ENCODE measurements at regions not wholly inside any gene's neighbourhood (a gene's known extent, or its start where the extent isn't known, plus 50 kb on each side); places are given as distances from the start of the nearest gene placed in this dataset.
"Not testable (repeated sequence)": the region's sequence is repeated elsewhere in the genome, so short reads cannot be mapped to it uniquely, and the experiment has no call there.

DNA sequence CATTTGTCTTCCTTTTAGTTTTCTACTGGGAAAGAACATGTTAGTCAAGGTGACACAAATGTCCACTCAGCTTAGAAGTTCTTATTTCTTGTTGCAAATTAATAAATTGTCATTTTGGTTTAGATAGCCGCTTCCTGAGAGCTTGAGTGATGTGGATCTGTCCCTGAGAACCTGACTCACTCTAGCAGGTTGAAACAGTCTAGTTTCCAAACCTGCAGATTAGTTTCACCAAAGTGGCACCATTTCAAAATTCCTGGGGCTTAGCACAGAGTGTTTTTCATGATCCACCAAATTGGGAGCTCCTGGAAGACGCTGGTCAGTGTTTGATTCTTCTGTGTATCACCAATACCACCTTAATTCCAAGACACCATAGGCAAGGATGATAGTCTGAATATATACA lies 119.4 kb upstream of the TSC22D1 start:
- H3K27me3 Mint-ChIP-seq: peaks cover 11% of the 10 kb centered on the region
- H3K36me3 Mint-ChIP-seq: no peaks in the 10 kb centered on the region
- DNase-seq: no peak
- H3K9me3 Mint-ChIP-seq: no peaks in the 10 kb centered on the region
- POLR2A ChIA-PET: no interaction called here
- CTCF ChIA-PET: interaction anchor here (0.6 kb wide), 1 partner anchor 1947 kb away, joined by 3 read pairs; no protein-coding TSS in a partner anchor
- intact Hi-C loops (cut with micrococcal nuclease): no loop called here
- no peak overlapping the region for H3K27ac Mint-ChIP-seq
- no peaks in the 10 kb centered on the region for H3K4me1 Mint-ChIP-seq (ENCODE audit: low read depth)
- no peak overlapping the region for H3K4me3 Mint-ChIP-seq

DNA sequence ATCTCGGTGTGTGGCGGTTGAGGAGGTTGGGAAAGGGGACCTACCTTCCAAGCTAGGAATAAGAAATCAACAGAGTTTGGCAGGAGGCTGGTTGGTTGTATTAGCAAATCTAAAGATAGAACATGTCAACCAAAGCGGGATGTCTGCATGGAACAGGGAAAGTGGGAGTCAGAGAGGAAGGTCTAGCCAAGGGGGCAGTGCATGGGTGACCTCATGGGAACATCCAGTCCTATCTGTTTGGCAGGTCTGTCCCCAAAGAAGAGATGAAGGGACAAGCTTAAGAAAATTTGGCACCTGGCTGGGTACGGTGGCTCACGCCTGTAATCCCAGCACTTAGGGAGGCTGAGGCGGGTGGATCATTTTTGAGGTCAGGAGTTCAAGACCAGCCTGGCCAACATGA lies 118.7 kb upstream of the TSC22D1 start:
- Mint-ChIP-seq H3K4me3 (no peak overlapping the region), H3K9me3 (no peaks in the 10 kb centered on the region), H3K27me3 (peaks cover 13% of the 10 kb centered on the region), H3K36me3 (no peaks in the 10 kb centered on the region), H3K4me1 (ENCODE audit: low read depth) (no peaks in the 10 kb centered on the region), H3K27ac (no peak overlapping the region)
- intact Hi-C loops (cut with micrococcal nuclease): no loop called here
- ChIA-PET CTCF (no interaction called here), POLR2A (no interaction called here)
- no peak for DNase-seq

GRCh38 chr13:44694291-44694690 lies 118.2 kb upstream of the TSC22D1 start:
- no peaks in the 10 kb centered on the region for H3K36me3 Mint-ChIP-seq
- no peaks in the 10 kb centered on the region for H3K4me1 Mint-ChIP-seq (ENCODE audit: low read depth)
- DNase-seq: no peak
- CTCF ChIA-PET: no interaction called here
- H3K27me3 Mint-ChIP-seq: peaks cover 15% of the 10 kb centered on the region
- no peaks in the 10 kb centered on the region for H3K9me3 Mint-ChIP-seq
- no peak overlapping the region for H3K27ac Mint-ChIP-seq
- H3K4me3 Mint-ChIP-seq: no peak overlapping the region
- POLR2A ChIA-PET: no interaction called here
- intact Hi-C loops (cut with micrococcal nuclease): no loop called here

- no peak overlapping the region for H3K4me3 Mint-ChIP-seq
- intact Hi-C loops (cut with micrococcal nuclease): no loop called here
- no peak overlapping the region for H3K27ac Mint-ChIP-seq
- no peaks in the 10 kb centered on the region for H3K36me3 Mint-ChIP-seq
- H3K4me1 Mint-ChIP-seq (ENCODE audit: low read depth): no peaks in the 10 kb centered on the region
- POLR2A ChIA-PET: no interaction called here
- no peak for DNase-seq
- H3K9me3 Mint-ChIP-seq: no peaks in the 10 kb centered on the region
- CTCF ChIA-PET: no interaction called here
- H3K27me3 Mint-ChIP-seq: peaks cover 18% of the 10 kb centered on the region
Observed at GRCh38 chr13:44693156-44693764, 117.1 kb upstream of the TSC22D1 start.

DNA sequence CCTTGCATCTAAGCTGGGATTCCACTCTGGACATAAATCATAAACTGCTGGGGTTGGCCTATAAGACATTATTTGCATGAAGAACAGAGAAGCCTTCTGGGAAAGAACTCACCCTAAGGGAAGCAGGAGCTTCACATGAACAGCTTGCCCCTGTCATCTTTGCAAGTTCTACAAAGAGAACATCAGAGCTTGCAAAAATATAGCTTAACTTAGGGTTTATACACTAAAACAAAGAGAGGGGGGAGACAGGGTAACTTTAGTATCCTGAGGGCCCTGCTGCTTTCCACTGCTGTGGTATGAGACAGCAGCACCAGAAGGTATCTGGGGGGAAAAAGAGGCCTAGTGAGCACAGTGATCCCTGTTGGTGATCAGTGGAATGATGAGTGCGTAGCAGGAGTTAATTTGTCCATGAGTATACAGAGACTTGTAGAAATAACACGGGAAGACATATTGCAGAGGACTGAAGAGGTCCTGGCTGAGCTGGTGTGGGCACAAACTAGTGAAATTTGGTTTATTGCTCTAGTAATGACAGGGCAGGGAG lies 116.1 kb upstream of the TSC22D1 start:
- CTCF ChIA-PET: interaction anchor here (0.9 kb wide), 1 partner anchor 209 kb away, joined by 3 read pairs; no protein-coding TSS in a partner anchor
- Mint-ChIP-seq H3K4me3 (no peak overlapping the region), H3K9me3 (no peaks in the 10 kb centered on the region), H3K4me1 (ENCODE audit: low read depth) (no peaks in the 10 kb centered on the region), H3K27ac (no peak overlapping the region), H3K36me3 (no peaks in the 10 kb centered on the region), H3K27me3 (peaks cover 18% of the 10 kb centered on the region)
- POLR2A ChIA-PET: no interaction called here
- no peak for DNase-seq
- intact Hi-C loops (cut with micrococcal nuclease): no loop called here

DNA sequence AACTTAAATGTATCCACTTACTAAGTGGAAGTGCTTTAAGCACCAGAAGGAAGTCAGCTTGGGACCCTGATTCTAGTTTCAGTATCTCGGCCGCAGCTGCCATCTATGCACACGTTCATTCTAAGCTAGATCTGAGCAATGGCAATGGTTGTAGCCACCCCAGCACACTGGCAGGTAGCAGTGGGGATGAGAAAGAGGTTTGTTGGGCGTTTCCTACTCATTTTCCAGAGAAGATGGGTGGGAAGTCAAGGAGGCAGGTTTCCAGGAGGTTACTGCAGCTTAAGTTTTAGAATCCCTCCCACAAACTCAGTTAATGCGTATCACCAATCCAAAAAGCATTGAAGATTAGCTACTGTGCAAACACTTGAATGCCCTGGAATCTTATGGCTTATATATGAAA lies 114.2 kb upstream of the TSC22D1 start:
- intact Hi-C loops (cut with micrococcal nuclease): no loop called here
- no peak overlapping the region for H3K27ac Mint-ChIP-seq
- DNase-seq: no peak
- H3K36me3 Mint-ChIP-seq: no peaks in the 10 kb centered on the region
- ChIA-PET CTCF (no interaction called here), POLR2A (no interaction called here)
- peaks cover 10% of the 10 kb centered on the region for H3K4me1 Mint-ChIP-seq (ENCODE audit: low read depth)
- H3K4me3 Mint-ChIP-seq: no peak overlapping the region
- peaks cover 13% of the 10 kb centered on the region for H3K27me3 Mint-ChIP-seq
- H3K9me3 Mint-ChIP-seq: peaks cover 2% of the 10 kb centered on the region

DNA sequence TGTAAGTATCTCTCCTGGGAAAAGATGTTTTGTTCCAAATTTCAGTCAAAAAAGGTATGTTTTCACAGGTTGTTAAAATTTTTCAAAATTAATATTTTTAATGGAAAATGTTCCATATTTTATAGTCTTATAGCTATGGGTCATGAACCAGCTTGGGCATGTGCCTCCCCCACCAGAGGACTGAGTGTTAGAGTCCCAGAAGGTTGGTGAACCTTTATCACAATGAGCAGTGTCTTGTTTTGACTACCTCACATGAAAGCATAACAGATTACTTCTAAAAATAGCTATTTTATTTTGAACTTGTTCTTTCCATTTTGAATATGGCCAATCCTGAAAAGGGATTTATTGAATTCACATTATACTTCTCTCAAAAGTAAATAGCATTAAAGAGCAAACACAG lies 112.5 kb upstream of the TSC22D1 start:
- intact Hi-C loops (cut with micrococcal nuclease): no loop called here
- ChIA-PET POLR2A (no interaction called here), CTCF (no interaction called here)
- Mint-ChIP-seq H3K4me3 (no peak overlapping the region), H3K36me3 (no peaks in the 10 kb centered on the region), H3K9me3 (peaks cover 2% of the 10 kb centered on the region), H3K27ac (no peak overlapping the region), H3K4me1 (ENCODE audit: low read depth) (peaks cover 10% of the 10 kb centered on the region), H3K27me3 (peaks cover 9% of the 10 kb centered on the region)
- DNase-seq: no peak

GRCh38 chr13:44686531-44686934 lies 110.4 kb upstream of the TSC22D1 start:
- no peak overlapping the region for H3K27ac Mint-ChIP-seq
- ChIA-PET CTCF (no interaction called here), POLR2A (no interaction called here)
- no peak for DNase-seq
- H3K9me3 Mint-ChIP-seq: peaks cover 2% of the 10 kb centered on the region
- peaks cover 10% of the 10 kb centered on the region for H3K4me1 Mint-ChIP-seq (ENCODE audit: low read depth)
- no peak overlapping the region for H3K4me3 Mint-ChIP-seq
- H3K36me3 Mint-ChIP-seq: no peaks in the 10 kb centered on the region
- intact Hi-C loops (cut with micrococcal nuclease): no loop called here
- peaks cover 7% of the 10 kb centered on the region for H3K27me3 Mint-ChIP-seq

DNA sequence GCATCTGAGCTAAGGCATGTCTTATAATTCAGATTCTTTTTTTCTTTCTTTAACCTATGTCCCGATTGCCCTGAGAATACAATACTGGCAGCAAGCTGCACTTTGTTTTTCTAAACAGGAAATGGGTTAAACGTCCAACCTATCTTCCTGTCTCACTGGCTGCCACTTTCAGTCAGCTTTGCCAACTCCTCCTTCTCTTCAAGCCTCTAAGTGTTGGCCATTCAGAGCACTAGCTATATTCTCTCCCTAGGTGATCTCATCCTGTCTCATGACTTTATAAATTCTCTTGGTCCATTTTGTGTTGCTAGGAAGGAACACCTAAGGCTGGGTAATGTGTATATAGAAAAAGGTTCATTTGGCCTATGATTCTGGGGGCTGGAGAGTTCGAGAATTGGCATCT lies 109.5 kb upstream of the TSC22D1 start:
- Mint-ChIP-seq H3K9me3 (peaks cover 2% of the 10 kb centered on the region), H3K4me3 (no peak overlapping the region), H3K36me3 (no peaks in the 10 kb centered on the region), H3K27ac (no peak overlapping the region), H3K4me1 (ENCODE audit: low read depth) (peaks cover 10% of the 10 kb centered on the region), H3K27me3 (peaks cover 7% of the 10 kb centered on the region)
- intact Hi-C loops (cut with micrococcal nuclease): no loop called here
- CTCF ChIA-PET: no interaction called here
- POLR2A ChIA-PET: no interaction called here
- DNase-seq: no peak

DNA sequence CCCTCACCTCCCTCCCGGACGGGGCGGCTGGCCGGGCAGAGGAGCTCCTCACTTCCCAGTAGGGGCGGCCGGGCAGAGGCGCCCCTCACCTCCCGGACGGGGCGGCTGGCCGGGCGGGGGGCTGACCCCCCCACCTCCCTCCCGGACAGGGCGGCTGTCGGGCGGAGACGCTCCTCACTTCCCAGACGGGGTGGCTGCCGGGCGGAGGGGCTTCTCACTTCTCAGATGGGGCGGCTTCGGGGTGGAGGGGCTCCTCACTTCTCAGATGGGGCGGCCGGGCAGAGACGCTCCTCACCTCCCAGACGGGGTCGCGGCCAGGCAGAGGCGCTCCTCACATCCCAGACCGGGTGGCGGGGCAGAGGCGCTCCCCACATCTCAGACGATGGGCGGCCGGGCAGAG lies 106.3 kb upstream of the TSC22D1 start:
- H3K36me3 Mint-ChIP-seq; H3K9me3 Mint-ChIP-seq; DNase-seq; CTCF ChIA-PET; POLR2A ChIA-PET; H3K4me3 Mint-ChIP-seq; H3K27me3 Mint-ChIP-seq; H3K27ac Mint-ChIP-seq; intact Hi-C loops (cut with micrococcal nuclease): not testable (repeated sequence)
- peaks cover 10% of the 10 kb centered on the region for H3K4me1 Mint-ChIP-seq (ENCODE audit: low read depth)

DNA sequence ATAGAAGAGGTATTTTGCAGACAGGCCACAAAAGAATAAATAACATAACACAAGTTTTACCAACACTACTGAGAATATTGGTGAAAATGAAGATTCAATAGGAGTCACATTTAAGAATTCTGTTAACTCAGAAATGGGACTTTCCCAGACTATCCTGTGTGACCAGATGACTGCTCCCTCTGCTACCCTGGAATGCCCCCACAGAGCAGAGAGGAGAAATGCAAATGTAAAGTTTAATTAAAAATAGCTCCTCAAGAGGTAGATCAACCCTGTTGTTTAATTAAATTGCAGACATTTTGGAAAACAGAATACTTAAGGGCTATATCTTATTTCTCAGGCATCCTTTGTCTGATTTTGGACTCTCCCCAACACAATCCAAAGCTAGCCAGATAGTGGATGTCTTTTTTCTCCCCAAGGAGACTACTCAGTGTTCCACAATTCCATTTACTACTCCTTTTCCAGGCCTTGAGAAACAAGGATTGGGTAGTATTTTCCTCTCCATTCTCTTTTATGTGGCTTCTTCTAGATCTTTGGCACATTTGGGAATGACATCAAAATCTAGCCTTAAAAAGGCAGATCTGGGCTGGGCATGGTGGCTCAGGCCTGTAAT lies 104.7 kb upstream of the TSC22D1 start:
- no peak overlapping the region for H3K27ac Mint-ChIP-seq
- intact Hi-C loops (cut with micrococcal nuclease): no loop called here
- H3K27me3 Mint-ChIP-seq: no peaks in the 10 kb centered on the region
- peaks cover 1% of the 10 kb centered on the region for H3K9me3 Mint-ChIP-seq
- H3K4me3 Mint-ChIP-seq: no peak overlapping the region
- DNase-seq: no peak
- ChIA-PET CTCF (no interaction called here), POLR2A (no interaction called here)
- peaks cover 3% of the 10 kb centered on the region for H3K4me1 Mint-ChIP-seq (ENCODE audit: low read depth)
- H3K36me3 Mint-ChIP-seq: no peaks in the 10 kb centered on the region

GRCh38 chr13:44679597-44679996 lies 103.5 kb upstream of the TSC22D1 start:
- intact Hi-C loops (cut with micrococcal nuclease): no loop called here
- Mint-ChIP-seq H3K27ac (no peak overlapping the region), H3K4me1 (ENCODE audit: low read depth) (no peaks in the 10 kb centered on the region)

DNA sequence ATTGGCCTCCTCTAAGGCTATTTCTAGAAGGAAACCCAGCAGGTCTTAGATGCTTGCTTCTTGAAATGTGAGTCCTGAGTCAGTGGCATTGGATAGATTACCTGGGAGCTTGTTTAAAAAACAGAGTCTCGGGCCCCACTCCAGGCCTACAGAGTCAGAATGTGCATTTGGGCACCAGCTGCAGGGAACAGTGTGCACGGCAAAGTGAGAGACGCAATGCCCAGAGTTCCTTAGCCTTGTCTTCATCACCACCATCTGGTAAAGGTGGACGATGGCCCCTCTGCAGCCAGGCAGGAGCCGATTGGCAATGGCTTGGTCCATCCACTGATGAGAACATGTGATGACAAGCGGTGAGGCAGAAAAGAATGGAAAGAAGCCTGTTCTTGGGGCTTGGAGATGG lies 102.1 kb upstream of the TSC22D1 start:
- ChIA-PET POLR2A (no interaction called here), CTCF (no interaction called here)
- DNase-seq: no peak
- Mint-ChIP-seq H3K36me3 (no peaks in the 10 kb centered on the region), H3K9me3 (no peaks in the 10 kb centered on the region), H3K27me3 (no peaks in the 10 kb centered on the region), H3K4me3 (no peak overlapping the region), H3K4me1 (ENCODE audit: low read depth) (no peaks in the 10 kb centered on the region), H3K27ac (no peak overlapping the region)
- intact Hi-C loops (cut with micrococcal nuclease): no loop called here

More at GRCh38 chr13:44679597-44679996, 103.5 kb upstream of the TSC22D1 start:
- CTCF ChIA-PET: no interaction called here
- Mint-ChIP-seq H3K36me3 (no peaks in the 10 kb centered on the region), H3K4me3 (no peak overlapping the region), H3K9me3 (no peaks in the 10 kb centered on the region), H3K27me3 (no peaks in the 10 kb centered on the region)
- POLR2A ChIA-PET: interaction anchor here (0.7 kb wide), 1 partner anchor 382 kb away, joined by 4 read pairs; no protein-coding TSS in a partner anchor
- DNase-seq: no peak

All from activated CD4-positive, alpha-beta memory T cell treated with anti-CD3 and anti-CD28 coated beads for 36 hours (primary cell).